ENCODE measurements at regions not wholly inside any gene's neighbourhood (a gene's known extent, or its start where the extent isn't known, plus 50 kb on each side); places are given as distances from the start of the nearest gene placed in this dataset.

DNA sequence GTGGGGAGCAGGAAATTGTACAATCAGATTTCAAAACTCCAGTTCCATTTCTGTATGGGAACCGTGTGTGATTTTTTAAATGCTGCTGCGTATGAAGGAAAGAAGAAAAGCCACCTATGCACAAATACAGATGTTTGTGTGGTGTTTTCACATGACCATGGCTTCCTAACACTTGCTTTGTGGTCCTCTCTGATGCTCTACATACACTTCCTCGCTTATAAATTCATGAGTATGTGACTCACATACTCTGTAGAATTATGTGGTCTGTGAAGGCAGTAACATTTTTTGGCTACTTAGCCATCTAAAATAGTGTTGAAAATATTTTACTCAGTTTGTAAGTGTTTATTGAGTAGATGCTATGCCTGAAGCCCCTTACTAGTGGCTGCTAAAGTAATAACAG lies 119.8 kb upstream of the PDE10A start:
- Histone ChIP-seq H3K27ac (ENCODE audit: insufficient read depth, low read depth, low read length, poor library complexity, severe bottlenecking) (no peak overlapping the region), H3K27me3 (ENCODE audit: control insufficient read depth, insufficient read depth, low read length, poor library complexity, severe bottlenecking) (no peaks in the 10 kb centered on the region), H3K4me3 (ENCODE audit: insufficient read depth, low read depth, low read length) (no peak overlapping the region), H3K36me3 (ENCODE audit: control insufficient read depth, insufficient read depth, low read length) (no peaks in the 10 kb centered on the region), H3K9me3 (ENCODE audit: control insufficient read depth, low read length) (no peaks in the 10 kb centered on the region), H3K4me1 (ENCODE audit: control insufficient read depth, insufficient read depth, low read length) (no peaks in the 10 kb centered on the region)
- WGBS, 2 experiments, result 91 to 98% methylated on average over 3 of the region's 3 CpGs

DNA sequence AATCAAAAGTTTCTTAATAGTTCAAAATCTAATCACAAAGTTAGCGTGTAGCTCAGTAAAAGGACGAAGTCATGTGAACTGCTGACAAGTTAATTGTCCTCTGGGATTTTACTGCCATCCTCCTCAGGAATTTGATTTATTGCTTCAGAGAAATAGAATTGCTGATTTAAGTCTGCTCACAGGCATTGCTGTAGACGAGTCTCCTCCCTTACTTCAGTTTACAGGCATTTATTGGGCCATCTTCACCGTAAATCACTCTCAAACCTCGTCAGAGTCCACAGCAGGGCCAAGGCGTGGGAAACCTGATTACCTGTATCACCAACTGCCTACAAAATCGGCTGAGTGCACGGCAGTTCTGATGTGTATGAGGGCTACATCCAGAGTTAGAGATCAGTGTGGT lies 119.1 kb upstream of the PDE10A start:
- no peaks in the 10 kb centered on the region for H3K36me3 ChIP-seq (ENCODE audit: control insufficient read depth, insufficient read depth, low read length)
- H3K27me3 ChIP-seq (ENCODE audit: control insufficient read depth, insufficient read depth, low read length, poor library complexity, severe bottlenecking), result no peaks in the 10 kb centered on the region
- H3K4me3 ChIP-seq (ENCODE audit: insufficient read depth, low read depth, low read length), result no peak overlapping the region
- no peaks in the 10 kb centered on the region for H3K9me3 ChIP-seq (ENCODE audit: control insufficient read depth, low read length)
- no peaks in the 10 kb centered on the region for H3K4me1 ChIP-seq (ENCODE audit: control insufficient read depth, insufficient read depth, low read length)
- 88 to 91% methylated on average over 8 of the region's 8 CpGs for WGBS, 2 experiments
- no peak overlapping the region for H3K27ac ChIP-seq (ENCODE audit: insufficient read depth, low read depth, low read length, poor library complexity, severe bottlenecking)

GRCh38 chr6:165777680-165778079 lies 114.6 kb upstream of the PDE10A start:
- WGBS, 2 experiments, result 85 to 89% methylated on average over 3 of the region's 3 CpGs
- H3K4me1 ChIP-seq (ENCODE audit: control insufficient read depth, insufficient read depth, low read length), result no peaks in the 10 kb centered on the region
- H3K27ac ChIP-seq (ENCODE audit: insufficient read depth, low read depth, low read length, poor library complexity, severe bottlenecking), result no peak overlapping the region
- no peaks in the 10 kb centered on the region for H3K36me3 ChIP-seq (ENCODE audit: control insufficient read depth, insufficient read depth, low read length)
- H3K4me3 ChIP-seq (ENCODE audit: insufficient read depth, low read depth, low read length), result no peak overlapping the region
- no peaks in the 10 kb centered on the region for H3K27me3 ChIP-seq (ENCODE audit: control insufficient read depth, insufficient read depth, low read length, poor library complexity, severe bottlenecking)
- H3K9me3 ChIP-seq (ENCODE audit: control insufficient read depth, low read length), result no peaks in the 10 kb centered on the region

- Histone ChIP-seq H3K4me1 (ENCODE audit: control insufficient read depth, insufficient read depth, low read length) (no peaks in the 10 kb centered on the region), H3K36me3 (ENCODE audit: control insufficient read depth, insufficient read depth, low read length) (no peaks in the 10 kb centered on the region), H3K4me3 (ENCODE audit: insufficient read depth, low read depth, low read length) (no peak overlapping the region), H3K27me3 (ENCODE audit: control insufficient read depth, insufficient read depth, low read length, poor library complexity, severe bottlenecking) (no peaks in the 10 kb centered on the region), H3K9me3 (ENCODE audit: control insufficient read depth, low read length) (no peaks in the 10 kb centered on the region), H3K27ac (ENCODE audit: insufficient read depth, low read depth, low read length, poor library complexity, severe bottlenecking) (no peak overlapping the region)
- 78 to 83% methylated on average over 5 of the region's 5 CpGs for WGBS, 2 experiments
Observed at GRCh38 chr6:165776691-165777090, 113.7 kb upstream of the PDE10A start.

DNA sequence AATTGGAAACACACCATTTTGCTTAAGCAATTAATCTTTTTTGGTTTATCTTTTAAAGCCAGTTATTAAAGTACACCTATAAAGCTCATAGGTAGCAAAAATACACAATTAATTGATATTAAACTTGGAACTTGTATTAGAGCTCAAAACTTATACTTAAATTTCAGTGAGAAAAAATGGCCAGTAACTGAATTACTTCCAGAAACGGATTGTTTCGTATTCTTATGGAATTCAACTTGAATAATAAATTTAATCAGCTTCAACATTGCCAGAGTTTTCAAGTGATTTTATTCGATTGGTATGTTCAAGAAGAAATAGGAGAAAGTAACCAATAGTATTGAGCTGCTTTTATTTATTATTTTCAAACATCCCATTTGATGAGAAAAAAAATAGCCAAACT lies 112.7 kb upstream of the PDE10A start:
- no peaks in the 10 kb centered on the region for H3K9me3 ChIP-seq (ENCODE audit: control insufficient read depth, low read length)
- WGBS, 2 experiments, result 94 to 97% methylated on average over 2 of the region's 3 CpGs
- H3K4me3 ChIP-seq (ENCODE audit: insufficient read depth, low read depth, low read length), result no peak overlapping the region

GRCh38 chr6:165774903-165775601 lies 112.0 kb upstream of the PDE10A start:
- no peaks in the 10 kb centered on the region for H3K4me1 ChIP-seq (ENCODE audit: control insufficient read depth, insufficient read depth, low read length)
- WGBS, 2 experiments, result 76 to 86% methylated on average over 13 of the region's 13 CpGs
- no peaks in the 10 kb centered on the region for H3K9me3 ChIP-seq (ENCODE audit: control insufficient read depth, low read length)
- no peak overlapping the region for H3K4me3 ChIP-seq (ENCODE audit: insufficient read depth, low read depth, low read length)
- H3K36me3 ChIP-seq (ENCODE audit: control insufficient read depth, insufficient read depth, low read length), result no peaks in the 10 kb centered on the region
- no peak overlapping the region for H3K27ac ChIP-seq (ENCODE audit: insufficient read depth, low read depth, low read length, poor library complexity, severe bottlenecking)
- no peaks in the 10 kb centered on the region for H3K27me3 ChIP-seq (ENCODE audit: control insufficient read depth, insufficient read depth, low read length, poor library complexity, severe bottlenecking)

More for the DNA sequence above, 112.7 kb upstream of the PDE10A start:
- no peaks in the 10 kb centered on the region for H3K4me1 ChIP-seq (ENCODE audit: control insufficient read depth, insufficient read depth, low read length)
- no peaks in the 10 kb centered on the region for H3K36me3 ChIP-seq (ENCODE audit: control insufficient read depth, insufficient read depth, low read length)
- H3K27ac ChIP-seq (ENCODE audit: insufficient read depth, low read depth, low read length, poor library complexity, severe bottlenecking), result no peak overlapping the region
- H3K27me3 ChIP-seq (ENCODE audit: control insufficient read depth, insufficient read depth, low read length, poor library complexity, severe bottlenecking), result no peaks in the 10 kb centered on the region

DNA sequence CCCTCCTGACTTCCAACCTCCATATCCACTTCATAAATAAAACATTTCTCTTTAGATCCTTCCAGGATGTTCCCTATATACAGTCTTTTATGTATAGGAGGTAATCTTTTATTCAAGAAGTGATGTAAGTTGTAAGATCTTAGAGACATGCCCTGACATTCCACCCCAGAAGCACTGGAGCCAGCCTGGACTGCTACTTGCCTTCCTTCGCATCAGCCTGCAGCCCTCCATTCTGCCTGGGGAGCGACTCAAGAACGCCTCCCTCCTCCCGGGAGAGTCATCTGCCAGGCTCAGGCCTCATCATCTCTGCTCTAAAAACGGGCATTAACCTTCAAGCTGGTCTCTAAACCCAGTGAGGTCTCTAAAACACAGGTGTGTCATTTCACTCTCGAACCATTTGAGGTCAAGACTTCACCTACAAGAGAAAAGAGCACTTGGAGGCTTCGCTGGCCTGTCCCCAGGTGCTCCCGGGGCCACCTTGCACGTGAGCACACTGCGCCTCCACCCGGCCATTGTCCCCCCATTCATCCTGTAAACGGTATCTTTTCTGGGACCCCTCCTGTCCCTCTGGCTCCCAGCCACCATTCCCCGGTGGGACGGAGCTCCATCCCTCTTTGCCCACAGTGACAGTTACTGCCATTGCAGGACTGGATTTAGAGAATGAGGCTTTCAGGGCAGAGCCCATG lies 107.5 kb upstream of the PDE10A start:
- H3K36me3 ChIP-seq (ENCODE audit: control insufficient read depth, insufficient read depth, low read length), result no peaks in the 10 kb centered on the region
- 85 to 88% methylated on average over 14 of the region's 14 CpGs for WGBS, 2 experiments
- no peak overlapping the region for H3K27ac ChIP-seq (ENCODE audit: insufficient read depth, low read depth, low read length, poor library complexity, severe bottlenecking)
- H3K4me3 ChIP-seq (ENCODE audit: insufficient read depth, low read depth, low read length), result no peak overlapping the region
- H3K27me3 ChIP-seq (ENCODE audit: control insufficient read depth, insufficient read depth, low read length, poor library complexity, severe bottlenecking), result no peaks in the 10 kb centered on the region
- H3K4me1 ChIP-seq (ENCODE audit: control insufficient read depth, insufficient read depth, low read length), result no peaks in the 10 kb centered on the region
- H3K9me3 ChIP-seq (ENCODE audit: control insufficient read depth, low read length), result no peaks in the 10 kb centered on the region

- no peak overlapping the region for H3K4me3 ChIP-seq (ENCODE audit: insufficient read depth, low read depth, low read length)
- H3K9me3 ChIP-seq (ENCODE audit: control insufficient read depth, low read length), result no peaks in the 10 kb centered on the region
- WGBS, 2 experiments, result 85 to 87% methylated on average over 3 of the region's 3 CpGs
- no peaks in the 10 kb centered on the region for H3K36me3 ChIP-seq (ENCODE audit: control insufficient read depth, insufficient read depth, low read length)
- H3K27me3 ChIP-seq (ENCODE audit: control insufficient read depth, insufficient read depth, low read length, poor library complexity, severe bottlenecking), result no peaks in the 10 kb centered on the region
- no peak overlapping the region for H3K27ac ChIP-seq (ENCODE audit: insufficient read depth, low read depth, low read length, poor library complexity, severe bottlenecking)
- H3K4me1 ChIP-seq (ENCODE audit: control insufficient read depth, insufficient read depth, low read length), result no peaks in the 10 kb centered on the region
Observed at GRCh38 chr6:165769884-165770283, 106.8 kb upstream of the PDE10A start.

GRCh38 chr6:165769401-165769800 lies 106.4 kb upstream of the PDE10A start:
- no peaks in the 10 kb centered on the region for H3K9me3 ChIP-seq (ENCODE audit: control insufficient read depth, low read length)
- H3K36me3 ChIP-seq (ENCODE audit: control insufficient read depth, insufficient read depth, low read length), result no peaks in the 10 kb centered on the region
- WGBS, 2 experiments, result 77 to 90% methylated on average over 4 to 5 of the region's 5 CpGs
- no peaks in the 10 kb centered on the region for H3K27me3 ChIP-seq (ENCODE audit: control insufficient read depth, insufficient read depth, low read length, poor library complexity, severe bottlenecking)
- H3K4me1 ChIP-seq (ENCODE audit: control insufficient read depth, insufficient read depth, low read length), result no peaks in the 10 kb centered on the region
- no peak overlapping the region for H3K27ac ChIP-seq (ENCODE audit: insufficient read depth, low read depth, low read length, poor library complexity, severe bottlenecking)
- H3K4me3 ChIP-seq (ENCODE audit: insufficient read depth, low read depth, low read length), result no peak overlapping the region

- WGBS, 2 experiments, result 100% methylated on average over 1 of the region's 1 CpG; no CpG with 5 or more reads in 1 of the 2 experiments
Observed at GRCh38 chr6:165768961-165769360, 105.9 kb upstream of the PDE10A start.

More at GRCh38 chr6:165768961-165769360, 105.9 kb upstream of the PDE10A start:
- Histone ChIP-seq H3K9me3 (ENCODE audit: control insufficient read depth, low read length) (no peaks in the 10 kb centered on the region), H3K27ac (ENCODE audit: insufficient read depth, low read depth, low read length, poor library complexity, severe bottlenecking) (no peak overlapping the region), H3K4me3 (ENCODE audit: insufficient read depth, low read depth, low read length) (no peak overlapping the region), H3K4me1 (ENCODE audit: control insufficient read depth, insufficient read depth, low read length) (no peaks in the 10 kb centered on the region), H3K27me3 (ENCODE audit: control insufficient read depth, insufficient read depth, low read length, poor library complexity, severe bottlenecking) (no peaks in the 10 kb centered on the region), H3K36me3 (ENCODE audit: control insufficient read depth, insufficient read depth, low read length) (no peaks in the 10 kb centered on the region)
